Hepatocyte (in vitro differentiated cells): ENCODE measurements at regions not wholly inside any gene's neighbourhood (a gene's known extent, or its start where the extent isn't known, plus 50 kb on each side); places are given as distances from the start of the nearest gene placed in this dataset.

Experiments
- DNase-seq: peaks from one replicate; pipeline ENCODE4 v3.0.0-alpha.2; 2016; ENCODE audit warnings: low spot score
- H2AFZ ChIP-seq: fragments of 200-600 bp; sonication (generic); 2 replicates; pipeline ENCODE4 v1.6.0; 2016; ENCODE audit warnings: antibody characterized with exemption, mild to moderate bottlenecking
- H3K27ac ChIP-seq: fragments of 200-600 bp; sonication (generic); 2 replicates; pipeline ENCODE4 v1.5.1; 2016; ENCODE audit warnings: mild to moderate bottlenecking
- H3K27me3 ChIP-seq: fragments of 200-600 bp; sonication (generic); 2 replicates; pipeline ENCODE4 v1.6.1; 2016
- H3K36me3 ChIP-seq: fragments of 200-600 bp; sonication (generic); replicated peaks from 2 replicates; pipeline ENCODE4 v1.5.1; 2016; ENCODE audit warnings: low read depth; ENCODE audit not compliant: insufficient read depth
- H3K4me1 ChIP-seq: fragments of 200-600 bp; sonication (generic); 2 replicates; pipeline ENCODE4 v1.5.1; 2016; ENCODE audit warnings: mild to moderate bottlenecking, moderate library complexity; ENCODE audit not compliant: insufficient read depth
- H3K4me2 ChIP-seq: fragments of 200-600 bp; sonication (generic); 2 replicates; pipeline ENCODE4 v1.6.0; 2016
- H3K4me3 ChIP-seq: fragments of 200-600 bp; sonication (generic); 2 replicates; pipeline ENCODE4 v1.5.1; 2016; ENCODE audit warnings: mild to moderate bottlenecking
- H3K79me2 ChIP-seq: fragments of 200-600 bp; sonication (generic); 2 replicates; pipeline ENCODE4 v1.6.0; 2017; ENCODE audit warnings: mild to moderate bottlenecking
- H3K9me2 ChIP-seq: fragments of 200-600 bp; sonication (generic); replicated peaks from 2 replicates; pipeline ENCODE4 v1.6.0; 2017; ENCODE audit warnings: mild to moderate bottlenecking; ENCODE audit not compliant: insufficient read depth
- H3K9me3 ChIP-seq: fragments of 200-600 bp; sonication (generic); 2 replicates; pipeline ENCODE4 v1.5.1; 2016; ENCODE audit warnings: low read depth, mild to moderate bottlenecking
- H4K20me1 ChIP-seq: fragments of 200-600 bp; sonication (generic); 2 replicates; pipeline ENCODE4 v1.6.0; 2016; ENCODE audit warnings: mild to moderate bottlenecking; ENCODE audit not compliant: insufficient read depth, poor library complexity, severe bottlenecking
- EZH2 ChIP-seq: fragments of 200-600 bp; sonication (generic); IDR thresholded peaks from 2 replicates; pipeline ENCODE4 v1.6.1; 2016; ENCODE audit warnings: antibody characterized with exemption, mild to moderate bottlenecking, borderline replicate concordance
- EZH2phosphoT487 ChIP-seq: fragments of 200-600 bp; sonication (generic); IDR thresholded peaks from one replicate; pipeline ENCODE4 v1.6.1; 2018; ENCODE audit warnings: antibody characterized with exemption, mild to moderate bottlenecking, low read depth, moderate library complexity; ENCODE audit not compliant: unreplicated experiment, severe bottlenecking
- WGBS: methylation state at CpG from one replicate; pipeline ENCODE4 v1.1.6; 2016; ENCODE audit warnings: low lambda C conversion rate; ENCODE audit errors: missing lambda C conversion rate; 5-methylcytosine and 5-hydroxymethylcytosine counted together
- TF ChIP-seq, protein P1 (sequence below): fragments of 200-600 bp; sonication (generic); IDR thresholded peaks from 2 replicates; pipeline ENCODE4 v1.5.1; 2016; ENCODE audit warnings: antibody characterized with exemption, mild to moderate bottlenecking; ENCODE audit not compliant: poor library complexity

DNA sequence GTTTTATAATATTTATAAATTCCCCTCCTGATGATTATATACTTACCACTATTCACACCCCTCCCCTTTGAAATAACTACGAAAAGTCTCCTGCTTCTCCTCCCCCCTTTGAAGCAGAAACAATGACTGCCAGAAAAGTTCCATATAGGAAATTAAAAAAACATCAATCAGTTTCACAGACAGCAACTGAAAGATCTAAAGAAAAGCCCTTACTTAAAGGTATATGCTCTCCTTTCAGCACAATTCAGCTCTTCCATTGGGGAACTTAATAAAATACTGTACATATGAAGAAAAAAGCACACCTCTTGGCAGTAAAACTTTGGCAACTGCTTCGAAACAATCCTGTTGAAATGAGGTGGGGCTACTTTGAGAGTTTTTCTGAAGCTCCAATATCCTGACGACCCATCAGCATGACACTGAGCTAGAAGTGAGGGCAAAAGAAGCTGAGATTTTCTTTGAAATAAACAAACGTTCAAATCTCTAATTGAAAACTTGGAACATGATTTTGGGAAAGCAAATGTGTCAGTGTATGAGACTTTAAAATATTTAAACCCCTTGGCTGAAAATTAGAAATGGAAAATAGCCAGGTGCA, 147.6 kb upstream of the RXFP2 start:
- H3K36me3 ChIP-seq: no peaks in the 10 kb centered on the region
- H3K4me3 ChIP-seq: no peak overlapping the region
- H3K79me2 ChIP-seq: no peaks in the 10 kb centered on the region
- WGBS: 46% methylated on average over 4 of the region's 4 CpGs
- DNase-seq: no peak
- no peaks in the 10 kb centered on the region for H3K9me2 ChIP-seq
- H3K9me3 ChIP-seq: no peaks in the 10 kb centered on the region
- H3K27ac ChIP-seq: no peak overlapping the region
- H3K27me3 ChIP-seq: no peaks in the 10 kb centered on the region
- peaks cover 20% of the 10 kb centered on the region for H3K4me1 ChIP-seq
- H3K4me2 ChIP-seq: no peak overlapping the region
- H2AFZ ChIP-seq: no peak overlapping the region
- no peaks in the 10 kb centered on the region for H4K20me1 ChIP-seq
- TF ChIP-seq EZH2 (no peak), EZH2phosphoT487 (no peak)
- TF ChIP-seq, protein P1, sequence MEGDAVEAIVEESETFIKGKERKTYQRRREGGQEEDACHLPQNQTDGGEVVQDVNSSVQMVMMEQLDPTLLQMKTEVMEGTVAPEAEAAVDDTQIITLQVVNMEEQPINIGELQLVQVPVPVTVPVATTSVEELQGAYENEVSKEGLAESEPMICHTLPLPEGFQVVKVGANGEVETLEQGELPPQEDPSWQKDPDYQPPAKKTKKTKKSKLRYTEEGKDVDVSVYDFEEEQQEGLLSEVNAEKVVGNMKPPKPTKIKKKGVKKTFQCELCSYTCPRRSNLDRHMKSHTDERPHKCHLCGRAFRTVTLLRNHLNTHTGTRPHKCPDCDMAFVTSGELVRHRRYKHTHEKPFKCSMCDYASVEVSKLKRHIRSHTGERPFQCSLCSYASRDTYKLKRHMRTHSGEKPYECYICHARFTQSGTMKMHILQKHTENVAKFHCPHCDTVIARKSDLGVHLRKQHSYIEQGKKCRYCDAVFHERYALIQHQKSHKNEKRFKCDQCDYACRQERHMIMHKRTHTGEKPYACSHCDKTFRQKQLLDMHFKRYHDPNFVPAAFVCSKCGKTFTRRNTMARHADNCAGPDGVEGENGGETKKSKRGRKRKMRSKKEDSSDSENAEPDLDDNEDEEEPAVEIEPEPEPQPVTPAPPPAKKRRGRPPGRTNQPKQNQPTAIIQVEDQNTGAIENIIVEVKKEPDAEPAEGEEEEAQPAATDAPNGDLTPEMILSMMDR: no peak

DNA sequence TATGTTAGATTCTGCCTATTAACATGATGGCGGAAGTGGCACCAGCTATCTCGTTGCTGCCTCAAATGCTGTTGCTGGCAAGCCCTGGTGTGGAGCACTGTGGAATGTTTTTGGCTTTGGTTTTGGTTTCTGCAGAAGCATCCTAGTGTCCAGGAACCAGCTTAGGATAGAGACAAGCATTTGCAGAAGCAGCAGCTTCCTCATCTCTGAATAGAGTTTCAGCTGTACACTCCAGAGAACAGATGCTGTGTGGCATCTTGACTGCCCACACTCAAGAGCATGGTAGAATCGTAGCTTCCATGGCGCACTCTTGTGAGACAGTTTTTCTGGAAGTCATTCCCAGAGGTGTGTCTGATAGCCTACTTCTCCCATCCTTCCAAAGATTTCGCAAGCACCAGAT, 145.3 kb upstream of the RXFP2 start:
- DNase-seq: no peak
- H3K79me2 ChIP-seq: no peaks in the 10 kb centered on the region
- H3K4me1 ChIP-seq: peaks cover 9% of the 10 kb centered on the region
- no peaks in the 10 kb centered on the region for H4K20me1 ChIP-seq
- 97% methylated on average over 5 of the region's 5 CpGs for WGBS
- no peaks in the 10 kb centered on the region for H3K9me2 ChIP-seq
- no peak overlapping the region for H3K27ac ChIP-seq
- TF ChIP-seq EZH2phosphoT487: no peak
- no peak overlapping the region for H3K4me3 ChIP-seq
- H3K4me2 ChIP-seq: no peak overlapping the region
- no peaks in the 10 kb centered on the region for H3K27me3 ChIP-seq
- H3K36me3 ChIP-seq: no peaks in the 10 kb centered on the region
- H2AFZ ChIP-seq: no peak overlapping the region
- no peaks in the 10 kb centered on the region for H3K9me3 ChIP-seq

DNA sequence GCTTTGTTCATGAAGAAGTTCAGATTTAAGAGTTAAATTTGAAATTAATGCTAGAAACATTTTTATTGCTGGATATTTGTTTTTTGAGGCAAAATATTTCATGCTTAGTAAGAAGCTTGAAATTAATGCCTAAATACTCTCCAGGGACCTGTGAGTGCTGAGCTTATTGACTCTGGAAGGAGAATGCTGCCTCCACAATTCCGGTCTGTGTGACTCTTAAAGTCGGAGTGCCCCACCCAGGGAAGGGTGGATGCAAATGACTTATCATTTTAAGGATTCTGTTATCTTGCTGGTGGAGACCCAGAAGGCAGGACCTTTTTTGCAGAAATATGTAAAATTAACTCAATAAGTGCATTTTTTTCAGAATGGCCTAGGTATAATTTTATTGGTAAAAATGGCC, 143.8 kb upstream of the RXFP2 start:
- Histone ChIP-seq H3K27me3 (no peaks in the 10 kb centered on the region), H3K36me3 (no peaks in the 10 kb centered on the region), H4K20me1 (no peaks in the 10 kb centered on the region), H3K4me3 (no peak overlapping the region), H3K27ac (no peak overlapping the region), H3K4me2 (no peak overlapping the region), H2AFZ (no peak overlapping the region), H3K79me2 (no peaks in the 10 kb centered on the region), H3K9me2 (no peaks in the 10 kb centered on the region), H3K4me1 (no peaks in the 10 kb centered on the region), H3K9me3 (no peaks in the 10 kb centered on the region)
- no peak for DNase-seq
- TF ChIP-seq, protein P1: no peak
- TF ChIP-seq EZH2: no peak
- no peak for TF ChIP-seq EZH2phosphoT487
- 82% methylated on average over 2 of the region's 2 CpGs for WGBS

DNA sequence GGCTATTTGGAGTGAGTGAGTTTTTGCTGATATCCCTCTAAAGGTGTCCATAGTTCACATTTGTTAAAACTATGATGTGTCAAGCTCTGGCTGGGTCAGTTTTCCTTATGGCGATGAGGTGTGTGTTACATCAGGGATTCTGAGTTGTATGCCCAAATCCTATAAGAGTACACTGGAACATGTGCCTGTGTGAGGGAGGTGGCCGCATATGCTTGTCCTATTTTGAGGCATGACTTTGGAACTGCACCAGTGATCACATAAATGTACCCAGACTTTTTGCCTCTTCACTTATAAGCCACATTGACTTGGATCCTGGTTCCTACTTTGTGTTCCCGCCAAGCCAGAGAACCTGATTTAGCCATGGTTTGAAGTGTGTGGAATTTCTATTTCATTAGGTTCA, 140.3 kb upstream of the RXFP2 start:
- Histone ChIP-seq H3K27me3 (no peaks in the 10 kb centered on the region), H2AFZ (no peak overlapping the region), H3K4me2 (no peak overlapping the region), H3K4me3 (no peak overlapping the region), H4K20me1 (no peaks in the 10 kb centered on the region), H3K36me3 (no peaks in the 10 kb centered on the region), H3K27ac (no peak overlapping the region), H3K79me2 (no peaks in the 10 kb centered on the region), H3K4me1 (no peaks in the 10 kb centered on the region), H3K9me2 (no peaks in the 10 kb centered on the region), H3K9me3 (no peaks in the 10 kb centered on the region)
- no peak for DNase-seq
- WGBS: 96% methylated on average over 3 of the region's 3 CpGs
- TF ChIP-seq EZH2phosphoT487 (no peak), EZH2 (no peak)
- TF ChIP-seq, protein P1: no peak
